OCI-LY3 (cell line): ENCODE measurements at regions not wholly inside any gene's neighbourhood (a gene's known extent, or its start where the extent isn't known, plus 50 kb on each side); places are given as distances from the start of the nearest gene placed in this dataset.

ENCODE experiments used
- H2AFZ ChIP-seq: fragments of 200-600, 300-600 bp; shearing (Covaris generic); 2 replicates; pipeline ENCODE4 v1.6.0; 2014; ENCODE audit warnings: antibody characterized with exemption, low read depth, low read length
- H3K27ac ChIP-seq: fragments of 200-600, 300-600 bp; sonication (generic); 2 replicates; pipeline ENCODE4 v1.5.1; 2014; ENCODE audit warnings: mild to moderate bottlenecking, low read length, moderate library complexity, mixed read lengths
- H3K27me3 ChIP-seq: fragments of 200-600, 300-600 bp; sonication (generic); 2 replicates; pipeline ENCODE4 v1.6.1; 2014; ENCODE audit warnings: low read depth, low read length, mixed read lengths
- H3K36me3 ChIP-seq: fragments of 200-600, 300-600 bp; sonication (generic); replicated peaks from 2 replicates; pipeline ENCODE3; 2014; ENCODE audit warnings: low read depth, low read length, mixed read lengths
- H3K4me1 ChIP-seq: fragments of 300-600, 200-600 bp; sonication (generic); 2 replicates; pipeline ENCODE4 v1.6.1; 2014; ENCODE audit warnings: low read length, mixed read lengths
- H3K4me2 ChIP-seq: fragments of 200-600, 300-600 bp; sonication (generic); 2 replicates; pipeline ENCODE4 v1.6.1; 2014; ENCODE audit warnings: low read length, mixed read lengths
- H3K4me3 ChIP-seq: fragments of 300-600, 200-600 bp; sonication (generic); 2 replicates; pipeline ENCODE4 v1.5.1; 2014; ENCODE audit warnings: antibody characterized with exemption, mild to moderate bottlenecking, low read length, moderate library complexity
- H3K79me2 ChIP-seq: fragments of 300-600, 200-600 bp; shearing (Covaris generic); 2 replicates; pipeline ENCODE4 v1.6.1; 2014; ENCODE audit warnings: mild to moderate bottlenecking, low read length, mixed read lengths
- H3K9ac ChIP-seq: fragments of 300-600, 200-600 bp; shearing (Covaris generic); 2 replicates; pipeline ENCODE4 v1.6.0; 2014; ENCODE audit warnings: mild to moderate bottlenecking, low read length, moderate library complexity
- H3K9me3 ChIP-seq: fragments of 200-600, 300-600 bp; shearing (Covaris generic); 2 replicates; pipeline ENCODE4 v1.6.1; 2014; ENCODE audit warnings: low read length, mixed read lengths; ENCODE audit not compliant: insufficient read depth
- H4K20me1 ChIP-seq: fragments of 200-600, 300-600 bp; sonication (generic); 2 replicates; pipeline ENCODE4 v1.6.1; 2016; ENCODE audit warnings: low read length, mixed read lengths; ENCODE audit not compliant: insufficient read depth
- CTCF ChIP-seq: fragments of 200-600, 300-600 bp; sonication (generic); IDR thresholded peaks from 2 replicates; pipeline ENCODE4 v1.5.1; 2014; ENCODE audit warnings: antibody characterized with exemption, low read length, low read depth
- EZH2phosphoT487 ChIP-seq: fragments of 200-600 bp; shearing (Covaris generic); IDR thresholded peaks from 2 replicates; pipeline ENCODE4 v1.6.1; 2018; ENCODE audit warnings: antibody characterized with exemption, mixed run types, low read depth

- H3K79me2 ChIP-seq = no peaks in the 10 kb centered on the region
- H3K27me3 ChIP-seq = no peaks in the 10 kb centered on the region
- no peak overlapping the region for H3K27ac ChIP-seq
- H3K4me2 ChIP-seq = no peak overlapping the region
- no peaks in the 10 kb centered on the region for H3K4me1 ChIP-seq
- no peak overlapping the region for H2AFZ ChIP-seq
- H3K36me3 ChIP-seq = no peaks in the 10 kb centered on the region
- TF ChIP-seq CTCF (no peak), EZH2phosphoT487 (no peak)
- H3K9me3 ChIP-seq = no peaks in the 10 kb centered on the region
- H3K9ac ChIP-seq = no peak overlapping the region
- no peaks in the 10 kb centered on the region for H4K20me1 ChIP-seq
- H3K4me3 ChIP-seq = no peak overlapping the region
Observed at GRCh38 chrX:87727620-87728019, 210.0 kb downstream of the KLHL4 start.

DNA sequence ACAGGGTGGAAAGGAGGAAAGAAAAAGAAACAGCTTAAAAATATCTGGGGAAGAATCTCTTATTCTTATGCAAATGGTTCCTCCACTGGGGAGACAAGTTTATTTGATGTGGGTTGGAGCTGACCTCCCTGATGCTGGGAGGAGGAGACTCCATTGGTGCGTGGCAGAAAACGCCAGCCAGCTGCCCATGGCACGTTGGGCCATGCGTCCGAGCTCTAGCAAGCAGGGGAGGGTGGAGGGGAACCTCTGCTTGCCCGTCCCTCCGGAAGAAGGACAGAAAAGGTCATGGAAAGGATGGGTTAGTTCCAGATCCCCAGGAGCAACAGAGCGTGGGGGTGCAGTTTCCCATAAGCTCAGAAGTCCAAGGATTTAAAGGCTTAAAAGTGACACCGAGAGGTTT, 210.4 kb downstream of the KLHL4 start:
- no peaks in the 10 kb centered on the region for H3K4me1 ChIP-seq
- no peaks in the 10 kb centered on the region for H3K9me3 ChIP-seq
- no peak overlapping the region for H3K9ac ChIP-seq
- no peak overlapping the region for H2AFZ ChIP-seq
- no peaks in the 10 kb centered on the region for H3K27me3 ChIP-seq
- H3K4me2 ChIP-seq = no peak overlapping the region
- TF ChIP-seq EZH2phosphoT487 = no peak
- TF ChIP-seq CTCF = no peak
- no peaks in the 10 kb centered on the region for H3K79me2 ChIP-seq
- no peaks in the 10 kb centered on the region for H3K36me3 ChIP-seq
- H3K4me3 ChIP-seq = no peak overlapping the region
- H3K27ac ChIP-seq = no peak overlapping the region
- H4K20me1 ChIP-seq = no peaks in the 10 kb centered on the region

- H3K4me3 ChIP-seq = no peak overlapping the region
- no peaks in the 10 kb centered on the region for H3K4me1 ChIP-seq
- H3K9ac ChIP-seq = no peak overlapping the region
- H3K79me2 ChIP-seq = no peaks in the 10 kb centered on the region
- H3K27me3 ChIP-seq = no peaks in the 10 kb centered on the region
- no peak overlapping the region for H2AFZ ChIP-seq
- no peaks in the 10 kb centered on the region for H3K9me3 ChIP-seq
- no peak overlapping the region for H3K4me2 ChIP-seq
- no peaks in the 10 kb centered on the region for H3K36me3 ChIP-seq
- no peaks in the 10 kb centered on the region for H4K20me1 ChIP-seq
- H3K27ac ChIP-seq = no peak overlapping the region
- TF ChIP-seq EZH2phosphoT487 (no peak), CTCF (no peak)
Observed at GRCh38 chrX:87728459-87728858, 210.9 kb downstream of the KLHL4 start.

- TF ChIP-seq EZH2phosphoT487 = no peak
- no peak overlapping the region for H2AFZ ChIP-seq
- no peaks in the 10 kb centered on the region for H3K36me3 ChIP-seq
- H4K20me1 ChIP-seq = no peaks in the 10 kb centered on the region
- no peaks in the 10 kb centered on the region for H3K4me1 ChIP-seq
- no peak overlapping the region for H3K27ac ChIP-seq
- no peaks in the 10 kb centered on the region for H3K9me3 ChIP-seq
- no peak overlapping the region for H3K9ac ChIP-seq
- H3K27me3 ChIP-seq = no peaks in the 10 kb centered on the region
- no peak overlapping the region for H3K4me3 ChIP-seq
- no peaks in the 10 kb centered on the region for H3K79me2 ChIP-seq
- no peak overlapping the region for H3K4me2 ChIP-seq
Observed at GRCh38 chrX:87732133-87732532, 214.5 kb downstream of the KLHL4 start.

DNA sequence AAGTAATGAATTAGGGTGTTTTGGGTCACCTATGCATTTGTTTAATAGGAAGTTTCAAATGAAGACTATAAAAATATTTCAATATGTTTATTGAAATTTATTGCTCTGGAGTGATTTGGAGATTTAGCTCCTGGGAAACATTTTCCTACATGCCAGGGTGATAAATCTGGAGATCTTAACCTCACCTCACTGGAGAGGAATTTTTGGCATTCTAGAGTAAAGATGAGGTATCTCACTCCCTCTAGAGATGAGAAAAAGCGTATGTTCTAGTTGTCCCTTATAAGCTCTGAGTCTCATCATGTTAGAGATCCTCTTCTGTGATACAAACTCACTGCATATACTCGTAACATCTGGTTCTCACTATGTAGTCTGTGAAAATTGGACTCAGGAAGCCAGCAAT, 219.0 kb downstream of the KLHL4 start:
- no peaks in the 10 kb centered on the region for H3K4me1 ChIP-seq
- TF ChIP-seq CTCF (no peak), EZH2phosphoT487 (no peak)
- H3K9me3 ChIP-seq = no peaks in the 10 kb centered on the region
- H3K79me2 ChIP-seq = no peaks in the 10 kb centered on the region
- no peaks in the 10 kb centered on the region for H3K27me3 ChIP-seq
- no peak overlapping the region for H3K9ac ChIP-seq
- no peak overlapping the region for H3K27ac ChIP-seq
- H3K4me2 ChIP-seq = no peak overlapping the region
- H2AFZ ChIP-seq = no peak overlapping the region
- H3K36me3 ChIP-seq = no peaks in the 10 kb centered on the region
- no peaks in the 10 kb centered on the region for H4K20me1 ChIP-seq
- no peak overlapping the region for H3K4me3 ChIP-seq
